ENCODE measurements at regions not wholly inside any gene's neighbourhood (a gene's known extent, or its start where the extent isn't known, plus 50 kb on each side); places are given as distances from the start of the nearest gene placed in this dataset.

GRCh38 chr14:98503086-98503815, 768.7 kb downstream of the BCL11B start:
- Histone ChIP-seq H3K36me3 (ENCODE audit: control insufficient read depth, insufficient read depth, low read length) (no peaks in the 10 kb centered on the region), H3K4me3 (ENCODE audit: low read depth, low read length) (no peak overlapping the region), H3K27me3 (ENCODE audit: control insufficient read depth, insufficient read depth, low read length) (no peaks in the 10 kb centered on the region)
- no peak for DNase-seq (ENCODE audit: low read depth)
- TF ChIP-seq CTCF (IDR thresholded peaks at IDR 0.05; ENCODE audit: insufficient read depth, low read depth, low read length), result no peak
- CTCF ChIA-PET, result no interaction called here
- POLR2A ChIA-PET, result no interaction called here

- no peaks in the 10 kb centered on the region for H3K36me3 ChIP-seq (ENCODE audit: control insufficient read depth, insufficient read depth, low read length)
- TF ChIP-seq CTCF (IDR thresholded peaks at IDR 0.05; ENCODE audit: insufficient read depth, low read depth, low read length), result no peak
- ChIA-PET POLR2A (no interaction called here), CTCF (no interaction called here)
- no peak overlapping the region for H3K4me3 ChIP-seq (ENCODE audit: low read depth, low read length)
- no peak for DNase-seq (ENCODE audit: low read depth)
- no peaks in the 10 kb centered on the region for H3K27me3 ChIP-seq (ENCODE audit: control insufficient read depth, insufficient read depth, low read length)
Measured at GRCh38 chr14:98507264-98507663, 764.7 kb downstream of the BCL11B start.

- POLR2A ChIA-PET, result no interaction called here
- H3K27me3 ChIP-seq (ENCODE audit: control insufficient read depth, insufficient read depth, low read length), result no peaks in the 10 kb centered on the region
- H3K4me3 ChIP-seq (ENCODE audit: low read depth, low read length), result no peak overlapping the region
- TF ChIP-seq CTCF (IDR thresholded peaks at IDR 0.05; ENCODE audit: insufficient read depth, low read depth, low read length), result no peak
- DNase-seq (ENCODE audit: low read depth), result no peak
- H3K36me3 ChIP-seq (ENCODE audit: control insufficient read depth, insufficient read depth, low read length), result no peaks in the 10 kb centered on the region
- CTCF ChIA-PET, result no interaction called here
Measured at GRCh38 chr14:98510392-98510791, 761.6 kb downstream of the BCL11B start.

GRCh38 chr14:98512501-98513251, 759.3 kb downstream of the BCL11B start:
- Histone ChIP-seq H3K27me3 (ENCODE audit: control insufficient read depth, insufficient read depth, low read length) (no peaks in the 10 kb centered on the region), H3K36me3 (ENCODE audit: control insufficient read depth, insufficient read depth, low read length) (no peaks in the 10 kb centered on the region), H3K4me3 (ENCODE audit: low read depth, low read length) (no peak overlapping the region)
- DNase-seq (ENCODE audit: low read depth), result no peak
- no peak for TF ChIP-seq CTCF (IDR thresholded peaks at IDR 0.05; ENCODE audit: insufficient read depth, low read depth, low read length)
- ChIA-PET POLR2A (no interaction called here), CTCF (no interaction called here)

GRCh38 chr14:98513558-98513957, 758.4 kb downstream of the BCL11B start:
- ChIA-PET POLR2A (no interaction called here), CTCF (no interaction called here)
- Histone ChIP-seq H3K27me3 (ENCODE audit: control insufficient read depth, insufficient read depth, low read length) (no peaks in the 10 kb centered on the region), H3K4me3 (ENCODE audit: low read depth, low read length) (no peak overlapping the region), H3K36me3 (ENCODE audit: control insufficient read depth, insufficient read depth, low read length) (no peaks in the 10 kb centered on the region)
- no peak for DNase-seq (ENCODE audit: low read depth)
- no peak for TF ChIP-seq CTCF (IDR thresholded peaks at IDR 0.05; ENCODE audit: insufficient read depth, low read depth, low read length)
